HG03103 (cell line): ENCODE measurements at regions not wholly inside any gene's neighbourhood (a gene's known extent, or its start where the extent isn't known, plus 50 kb on each side); places are given as distances from the start of the nearest gene placed in this dataset.

Source experiments
- ATAC-seq: cut with Tn5 transposase; IDR thresholded peaks from one replicate; pipeline ENCODE4 v1.9.1; 2021; ENCODE audit warnings: low read depth; ENCODE audit not compliant: unreplicated experiment

DNA sequence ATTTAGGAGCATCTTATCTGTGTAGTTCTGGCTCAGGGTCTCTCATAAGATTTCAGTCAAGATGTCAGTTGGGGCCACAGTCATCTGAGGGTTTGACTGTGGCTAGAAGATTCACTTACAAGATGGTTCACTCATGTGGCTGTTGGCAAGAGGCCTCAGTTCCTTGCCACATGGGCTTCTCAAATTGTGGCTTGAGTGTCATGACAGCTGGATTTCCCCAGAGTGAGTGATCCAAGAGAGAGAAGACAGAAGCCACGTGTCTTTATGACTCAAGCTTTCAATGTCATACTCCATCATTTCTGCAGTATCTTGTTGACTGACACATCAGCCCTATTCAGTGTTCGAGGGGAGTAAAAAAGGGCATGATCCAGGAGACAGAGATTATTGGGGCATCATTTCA, 131.3 kb upstream of the AP1S2 start:
- no peak for ATAC-seq

GRCh38 chrX:15983034-15983433, 128.4 kb upstream of the AP1S2 start:
- no peak for ATAC-seq

- ATAC-seq: no peak
These were observed 123.0 kb upstream of the AP1S2 start for GRCh38 chrX:15977644-15978043.

DNA sequence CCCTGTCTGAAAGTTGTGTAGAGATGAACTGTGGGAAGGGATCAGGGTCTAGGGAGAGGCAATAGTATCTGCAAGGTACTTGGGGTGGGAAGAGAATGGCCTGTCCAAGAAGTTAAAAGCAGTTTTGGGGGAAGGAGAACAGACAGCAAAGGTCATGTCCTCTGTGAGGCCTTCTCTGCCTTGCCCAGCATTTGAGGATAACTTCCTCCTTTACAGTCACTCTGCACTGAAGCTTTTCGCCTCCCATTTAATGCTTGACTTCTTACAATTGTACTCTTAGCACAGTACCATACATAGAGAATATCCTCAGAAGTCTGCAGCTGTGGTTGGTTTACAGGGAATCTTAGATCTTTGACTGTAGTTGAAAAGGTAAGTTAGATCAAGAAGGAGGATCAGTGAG, 121.8 kb upstream of the AP1S2 start:
- ATAC-seq: no peak

DNA sequence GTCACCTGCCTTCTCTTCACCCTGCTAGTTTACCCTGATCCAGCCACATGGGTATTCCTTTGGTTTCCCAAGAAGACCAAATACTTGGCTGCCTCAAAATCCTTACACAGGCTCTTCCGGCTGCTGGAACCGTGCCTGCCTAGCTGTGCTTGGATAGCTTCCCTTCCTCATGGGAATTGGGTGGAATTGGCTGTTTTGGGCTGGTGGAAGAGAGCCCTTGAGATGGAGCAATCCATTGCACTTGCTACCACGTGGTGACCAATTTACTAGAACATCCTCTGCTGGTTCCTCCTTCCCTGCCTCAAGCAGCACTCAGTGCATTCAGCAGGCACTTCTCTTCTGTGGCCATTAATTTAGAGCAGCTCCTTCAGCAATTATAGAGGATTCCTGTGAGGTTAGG, 119.3 kb upstream of the AP1S2 start:
- no peak for ATAC-seq

DNA sequence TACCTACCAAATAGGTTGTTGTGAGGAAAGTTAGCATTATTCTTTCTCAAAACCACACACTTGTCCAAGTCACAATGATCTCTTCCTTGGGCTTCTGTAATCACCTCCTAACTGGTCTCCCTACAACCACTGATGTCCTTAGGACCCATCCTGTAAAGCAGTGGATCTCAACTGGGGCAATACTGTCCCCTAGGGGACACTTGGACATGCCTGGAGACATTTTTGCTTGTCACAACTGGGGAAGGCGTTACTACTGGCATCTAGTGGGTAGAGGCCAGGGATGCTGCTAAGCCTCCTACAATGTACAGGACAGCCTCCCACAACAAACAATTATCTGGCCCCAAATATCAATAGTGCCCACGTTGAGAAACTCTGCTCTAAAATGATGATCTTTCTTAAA, 118.7 kb upstream of the AP1S2 start:
- ATAC-seq: no peak

GRCh38 chrX:15971696-15972095, 117.1 kb upstream of the AP1S2 start:
- ATAC-seq: no peak

GRCh38 chrX:15963858-15964257, 109.2 kb upstream of the AP1S2 start:
- ATAC-seq: no peak

- ATAC-seq: no peak
These were observed 105.6 kb upstream of the AP1S2 start for GRCh38 chrX:15960237-15960636.

DNA sequence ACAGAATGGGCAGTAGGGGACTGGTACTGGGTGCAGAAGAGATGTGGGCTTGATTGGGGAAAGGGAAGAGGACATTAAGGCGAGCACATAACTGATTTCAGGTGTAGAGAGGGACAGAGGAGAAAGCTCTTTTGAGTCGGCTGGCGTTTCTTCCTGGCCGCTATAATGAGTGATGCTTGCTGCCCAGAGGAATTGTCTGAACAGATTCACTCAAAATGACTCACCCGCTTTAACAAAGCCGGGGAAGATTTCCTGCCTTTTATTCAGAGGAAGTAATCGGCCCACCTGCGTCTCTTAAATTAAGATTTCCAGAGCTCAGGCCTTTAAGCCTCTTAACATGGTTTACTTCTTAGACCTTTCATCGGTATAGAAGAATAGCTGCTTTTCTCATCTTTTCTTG, 102.1 kb upstream of the AP1S2 start:
- ATAC-seq: no peak

GRCh38 chrX:15953801-15954200, 99.2 kb upstream of the AP1S2 start:
- no peak for ATAC-seq

DNA sequence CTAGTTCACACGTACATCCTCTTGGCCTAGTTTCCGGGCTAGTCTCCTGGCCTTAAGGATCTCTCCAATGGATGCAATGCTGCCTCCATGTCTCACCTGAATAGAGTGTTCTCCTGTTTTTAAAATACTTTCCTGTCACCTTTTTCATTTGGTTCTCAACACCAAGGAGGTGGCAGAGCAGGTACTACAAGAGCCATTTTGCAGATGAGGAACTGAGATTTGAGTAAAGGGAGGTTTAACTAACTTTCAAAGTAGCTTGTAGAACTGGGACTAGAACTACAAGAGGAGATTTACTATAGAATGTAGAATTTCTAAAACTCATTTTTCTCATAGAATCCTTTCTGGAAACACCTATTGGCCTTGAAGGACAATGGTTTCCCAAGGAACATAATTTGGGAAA, 97.6 kb upstream of the AP1S2 start:
- no peak for ATAC-seq

GRCh38 chrX:15948318-15948660, 93.7 kb upstream of the AP1S2 start:
- no peak for ATAC-seq

DNA sequence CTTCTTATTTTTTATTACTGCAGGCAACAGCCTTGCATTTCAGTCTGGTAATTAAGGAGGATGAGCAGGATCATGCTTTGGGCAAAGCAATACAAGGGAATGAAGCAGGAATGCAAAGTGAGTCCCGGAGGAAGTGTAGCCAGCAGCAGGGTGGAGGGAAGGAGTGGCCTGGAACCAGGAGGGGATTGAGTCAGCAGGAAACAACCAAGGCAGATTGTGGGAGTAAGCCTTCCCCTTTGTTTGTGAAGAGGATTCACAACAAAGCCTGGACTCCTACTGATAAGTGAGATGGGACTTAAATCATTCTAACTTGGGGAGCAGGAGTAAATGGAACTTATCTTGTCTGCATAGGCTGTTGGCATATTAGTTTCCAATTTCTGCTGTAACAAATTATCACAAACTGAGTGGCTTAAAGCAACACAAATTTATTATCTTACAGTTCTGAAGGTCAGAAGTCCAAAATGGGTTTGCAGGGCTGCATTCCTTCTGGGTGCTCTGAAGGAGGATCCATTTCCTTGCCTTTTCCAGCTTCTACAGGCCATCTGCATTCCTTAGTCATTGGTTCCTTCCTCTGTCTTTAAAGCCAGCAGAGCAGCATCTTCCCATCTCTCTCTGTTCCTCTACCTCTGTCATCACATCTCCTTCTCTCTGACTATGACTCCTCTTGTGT, 93.2 kb upstream of the AP1S2 start:
- no peak for ATAC-seq

GRCh38 chrX:15946783-15947580, 92.4 kb upstream of the AP1S2 start:
- ATAC-seq: no peak

DNA sequence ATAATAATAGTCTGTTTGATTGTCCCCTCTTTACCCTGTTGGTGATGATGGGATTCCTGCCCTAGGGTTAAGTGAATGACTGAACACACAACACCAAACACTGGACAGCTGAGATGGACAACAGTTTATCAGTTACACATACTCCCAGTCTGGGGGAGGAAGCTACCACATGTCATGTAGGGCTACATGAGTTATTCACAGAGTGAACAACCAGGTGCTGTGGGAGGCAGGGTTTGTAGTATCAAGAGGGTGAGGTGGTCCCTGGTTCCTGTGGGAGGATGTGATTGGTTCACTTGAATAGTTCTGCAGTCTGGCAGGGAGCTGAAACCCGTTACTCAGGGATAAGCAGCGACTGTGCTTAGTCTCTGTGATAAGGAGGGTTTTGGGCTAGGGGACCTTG, 88.8 kb upstream of the AP1S2 start:
- no peak for ATAC-seq

- ATAC-seq: no peak
These were observed 87.7 kb upstream of the AP1S2 start for GRCh38 chrX:15942307-15942706.

DNA sequence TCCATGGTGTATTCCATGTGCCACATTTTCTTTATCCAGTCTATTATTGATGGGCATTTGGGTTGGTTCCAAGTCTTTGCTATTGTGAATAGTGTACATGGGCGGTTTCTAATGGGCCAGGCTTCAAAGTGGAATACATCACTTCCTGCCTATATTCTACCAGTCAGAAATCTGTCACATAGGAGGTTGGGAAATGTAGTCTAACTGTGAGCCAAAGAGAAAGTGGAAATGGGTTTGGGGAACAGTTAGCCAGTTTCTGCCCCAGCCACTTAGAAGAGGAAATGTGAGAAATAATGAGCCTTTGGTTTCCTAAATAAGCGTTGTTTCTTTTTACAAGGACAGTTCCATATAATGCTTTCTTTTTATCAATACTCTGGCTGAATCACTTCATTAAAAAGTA, 85.1 kb upstream of the AP1S2 start:
- no peak for ATAC-seq

GRCh38 chrX:15938072-15938471, 83.5 kb upstream of the AP1S2 start:
- no peak for ATAC-seq

DNA sequence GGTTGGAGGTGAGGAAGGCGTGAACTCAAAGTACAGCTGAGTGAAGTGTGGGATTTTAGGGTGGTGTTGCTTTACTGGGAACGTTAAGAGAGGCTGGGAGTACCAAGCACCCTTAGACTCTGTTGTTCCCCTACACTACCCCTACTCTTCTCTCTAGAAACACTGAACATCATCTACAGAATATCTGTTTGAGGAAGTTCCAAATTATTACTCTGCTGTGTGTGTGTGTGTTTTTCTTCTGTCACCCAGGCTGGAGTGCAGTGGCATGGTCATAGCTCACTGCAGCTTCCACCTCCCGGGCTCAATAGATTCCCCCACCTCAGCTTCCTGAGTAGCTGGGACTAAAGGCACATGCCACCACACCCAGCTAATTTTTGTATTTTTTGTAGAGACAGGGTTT, 76.7 kb upstream of the AP1S2 start:
- ATAC-seq: no peak

- ATAC-seq: no peak
These were observed 76.0 kb upstream of the AP1S2 start for GRCh38 chrX:15930585-15930984.

DNA sequence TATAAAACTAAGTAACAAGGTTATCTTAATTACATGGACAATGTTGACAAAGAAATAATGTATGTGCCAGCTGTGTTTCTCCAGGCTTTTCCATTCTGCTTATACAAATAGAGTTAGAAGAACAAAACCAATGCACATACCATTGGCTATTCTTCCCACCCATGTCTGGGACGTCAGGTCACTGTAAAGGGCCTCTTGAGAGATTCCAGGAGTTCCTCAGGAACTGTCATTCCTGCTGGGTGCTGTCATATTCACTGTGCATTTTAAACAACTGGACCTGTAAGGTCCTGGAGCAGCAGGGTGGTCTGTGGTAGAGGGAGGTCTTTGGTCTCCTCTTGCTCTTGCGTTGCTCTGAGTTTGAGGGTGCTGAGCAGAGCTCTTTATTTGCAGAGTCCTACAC, 74.6 kb upstream of the AP1S2 start:
- no peak for ATAC-seq
